Caco-2 (cell line): ENCODE measurements at regions not wholly inside any gene's neighbourhood (a gene's known extent, or its start where the extent isn't known, plus 50 kb on each side); places are given as distances from the start of the nearest gene placed in this dataset.

Experiments used
- BruUV-seq: library from RNA; stranded (reverse); fragments of 400-500 nt; replicated peaks from 2 replicates; lab custom pipeline; 2021; lab: Mats Ljungman, UMichigan
- CTCF ChIA-PET: fragments of 300-600 bp; sonication (Branson Sonifier 250); formaldehyde crosslinking; loops from one replicate; lab custom pipeline; 2022; ENCODE audit warnings: antibody characterized with exemption; lab: Charles Lee
- POLR2A ChIA-PET: fragments of 300-600 bp; sonication (Branson Sonifier 250); formaldehyde crosslinking; loops from one replicate; lab custom pipeline; 2022; ENCODE audit warnings: antibody characterized with exemption; lab: Charles Lee
- DNase-seq, 2 experiments: peaks; one replicate each; pipeline versions ENCODE4 v3.0.0 to v3.0.0-alpha.2; 2020 to 2022
- H3K27me3 ChIP-seq: replicated peaks from 2 replicates; pipeline ENCODE4 v1.6.0; 2011; ENCODE audit warnings: low read length; ENCODE audit not compliant: control insufficient read depth, insufficient read depth
- H3K36me3 ChIP-seq: 2 replicates; pipeline ENCODE4 v1.5.1; 2011; ENCODE audit warnings: low read length; ENCODE audit not compliant: control insufficient read depth, insufficient read depth
- H3K4me1 ChIP-seq: fragments of 250-450 bp; sonication (Bioruptor Pico); 2 replicates; pipeline ENCODE4 v1.5.1; 2020; ENCODE audit warnings: mild to moderate bottlenecking
- H3K4me3 ChIP-seq: 2 replicates; pipeline ENCODE4 v1.5.1; 2011; ENCODE audit warnings: low read depth, mild to moderate bottlenecking, control low read depth, low read length
- H3K9me3 ChIP-seq: fragments of 250-450 bp; sonication (Bioruptor Pico); 2 replicates; pipeline ENCODE4 v1.5.1; 2020; ENCODE audit warnings: mild to moderate bottlenecking, moderate library complexity
- H3K27ac Mint-ChIP-seq: one replicate; pipeline ENCODE4 v1.8.0; 2022; ENCODE audit warnings: mixed read lengths; ENCODE audit not compliant: unreplicated experiment
- H3K27me3 Mint-ChIP-seq: one replicate; pipeline ENCODE4 v1.8.0; 2022; ENCODE audit warnings: mixed read lengths; ENCODE audit not compliant: insufficient read depth, unreplicated experiment
- H3K36me3 Mint-ChIP-seq: one replicate; pipeline ENCODE4 v1.8.0; 2022; ENCODE audit warnings: mild to moderate bottlenecking, mixed read lengths; ENCODE audit not compliant: insufficient read depth, unreplicated experiment
- H3K4me1 Mint-ChIP-seq: one replicate; pipeline ENCODE4 v1.8.0; 2022; ENCODE audit warnings: low read depth, mixed read lengths; ENCODE audit not compliant: unreplicated experiment
- H3K4me3 Mint-ChIP-seq: one replicate; pipeline ENCODE4 v1.8.0; 2022; ENCODE audit warnings: mild to moderate bottlenecking, moderate library complexity, mixed read lengths; ENCODE audit not compliant: unreplicated experiment
- H3K9me3 Mint-ChIP-seq: one replicate; pipeline ENCODE4 v1.8.0; 2022; ENCODE audit warnings: mixed read lengths; ENCODE audit not compliant: unreplicated experiment
- intact Hi-C: fragments of 100-400 bp; cut with micrococcal nuclease; formaldehyde crosslinking; loops from one replicate; pipeline ENCODE4 v1.10.0; 2022; ENCODE audit not compliant: unreplicated experiment
- TF ChIP-seq, protein P1 (sequence below), 2 experiments: fragments of 200-600 bp in 1 of 2; IDR thresholded peaks; 1 replicate in 1 of 2; 2 replicates in 1 of 2; pipeline versions ENCODE4 v1.5.1 to v1.8.0; 2011 to 2022; ENCODE audit warnings: antibody characterized with exemption in 1 of 2, control low read depth in 1 of 2, inconsistent platforms in 1 of 2, low read depth in 1 of 2, low read length in 1 of 2, mild to moderate bottlenecking in 1 of 2, moderate library complexity in 1 of 2; ENCODE audit not compliant: insufficient read depth in 1 of 2, severe bottlenecking in 1 of 2, unreplicated experiment in 1 of 2

DNA sequence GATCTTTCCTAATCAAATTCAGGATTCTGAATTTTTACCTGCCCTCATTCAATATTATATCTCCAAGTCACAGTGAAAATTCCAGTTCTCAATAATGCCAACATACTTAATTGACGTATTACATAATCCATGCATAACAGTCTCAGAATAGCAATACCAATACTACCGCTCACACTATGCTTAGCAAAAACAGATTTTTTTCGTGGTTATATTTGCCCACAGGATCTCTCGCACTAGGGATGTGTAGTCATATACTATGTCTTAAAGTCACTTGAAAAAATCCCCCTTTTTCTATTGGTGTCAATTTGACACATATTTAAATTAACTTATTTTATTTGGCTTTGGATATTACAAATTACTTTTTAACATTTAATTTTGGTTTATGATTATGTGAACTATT lies 323.1 kb upstream of the SLC35B3 start:
- Histone ChIP-seq H3K4me3 (no peak overlapping the region), H3K9me3 (no peaks in the 10 kb centered on the region), H3K36me3 (no peaks in the 10 kb centered on the region), H3K4me1 (no peaks in the 10 kb centered on the region), H3K27me3 (no peaks in the 10 kb centered on the region)
- ChIA-PET CTCF (no interaction called here), POLR2A (no interaction called here)
- intact Hi-C loops, result no loop called here
- TF ChIP-seq, protein P1, sequence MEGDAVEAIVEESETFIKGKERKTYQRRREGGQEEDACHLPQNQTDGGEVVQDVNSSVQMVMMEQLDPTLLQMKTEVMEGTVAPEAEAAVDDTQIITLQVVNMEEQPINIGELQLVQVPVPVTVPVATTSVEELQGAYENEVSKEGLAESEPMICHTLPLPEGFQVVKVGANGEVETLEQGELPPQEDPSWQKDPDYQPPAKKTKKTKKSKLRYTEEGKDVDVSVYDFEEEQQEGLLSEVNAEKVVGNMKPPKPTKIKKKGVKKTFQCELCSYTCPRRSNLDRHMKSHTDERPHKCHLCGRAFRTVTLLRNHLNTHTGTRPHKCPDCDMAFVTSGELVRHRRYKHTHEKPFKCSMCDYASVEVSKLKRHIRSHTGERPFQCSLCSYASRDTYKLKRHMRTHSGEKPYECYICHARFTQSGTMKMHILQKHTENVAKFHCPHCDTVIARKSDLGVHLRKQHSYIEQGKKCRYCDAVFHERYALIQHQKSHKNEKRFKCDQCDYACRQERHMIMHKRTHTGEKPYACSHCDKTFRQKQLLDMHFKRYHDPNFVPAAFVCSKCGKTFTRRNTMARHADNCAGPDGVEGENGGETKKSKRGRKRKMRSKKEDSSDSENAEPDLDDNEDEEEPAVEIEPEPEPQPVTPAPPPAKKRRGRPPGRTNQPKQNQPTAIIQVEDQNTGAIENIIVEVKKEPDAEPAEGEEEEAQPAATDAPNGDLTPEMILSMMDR (IDR thresholded peaks at IDR 0.05; ENCODE audit: insufficient read depth in 1 of 2, low read depth in 1 of 2, low read length in 1 of 2, severe bottlenecking in 1 of 2, unreplicated experiment in 1 of 2), result no peak
- BruUV-seq, result no TSS peak
- Mint-ChIP-seq H3K27ac (no peak overlapping the region), H3K27me3 (no peaks in the 10 kb centered on the region), H3K4me3 (no peak overlapping the region), H3K36me3 (no peaks in the 10 kb centered on the region), H3K9me3 (no peaks in the 10 kb centered on the region), H3K4me1 (no peaks in the 10 kb centered on the region)
- DNase-seq, result no peak

DNA sequence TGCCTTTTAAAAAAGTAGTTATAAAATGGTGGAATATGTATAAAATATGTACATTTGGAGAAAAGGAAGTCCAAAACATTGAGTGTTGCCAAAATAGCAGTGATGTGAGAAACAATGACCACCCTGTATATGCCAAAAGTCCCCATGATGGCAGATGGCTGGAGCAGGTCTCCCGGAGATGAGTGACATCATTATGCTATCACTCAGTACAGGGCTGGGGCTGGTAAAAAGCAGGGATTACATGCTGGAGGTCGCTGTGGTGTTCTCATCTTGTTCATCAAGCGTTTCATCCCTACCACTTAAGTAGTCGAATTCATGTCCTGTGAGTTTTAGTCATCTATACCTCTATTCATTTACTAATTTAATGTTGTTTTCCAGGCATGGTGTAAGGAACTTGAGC lies 315.3 kb upstream of the SLC35B3 start:
- BruUV-seq, result no TSS peak
- POLR2A ChIA-PET, result no interaction called here
- H3K9me3 ChIP-seq, result no peaks in the 10 kb centered on the region

DNA sequence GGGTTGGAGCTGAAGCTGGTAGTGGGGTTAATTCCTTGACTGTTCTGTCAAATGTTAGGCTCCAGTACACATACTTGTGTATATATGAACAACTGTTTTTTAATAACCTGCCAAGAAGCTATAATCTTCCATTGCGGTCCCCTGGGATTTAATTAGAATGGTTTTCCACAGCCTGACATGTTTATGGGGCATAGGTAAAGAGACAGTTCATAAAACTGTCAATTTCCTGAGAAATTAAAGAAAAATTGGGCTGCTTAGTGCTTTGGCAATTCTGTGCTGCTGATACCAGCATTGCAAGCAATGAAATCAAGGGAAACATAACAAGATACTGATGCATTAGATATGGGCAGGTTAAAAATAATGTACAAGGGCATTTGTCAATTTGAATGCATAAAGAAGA lies 314.1 kb upstream of the SLC35B3 start:
- BruUV-seq, result no TSS peak
- CTCF ChIA-PET, result no interaction called here
- DNase-seq, result no peak
- no peaks in the 10 kb centered on the region for H3K4me1 Mint-ChIP-seq
- TF ChIP-seq, protein P1 (IDR thresholded peaks at IDR 0.05; ENCODE audit: insufficient read depth in 1 of 2, low read depth in 1 of 2, low read length in 1 of 2, severe bottlenecking in 1 of 2, unreplicated experiment in 1 of 2), result no peak
- H3K36me3 Mint-ChIP-seq, result no peaks in the 10 kb centered on the region
- H3K4me3 ChIP-seq, result no peak overlapping the region
- H3K9me3 Mint-ChIP-seq, result no peaks in the 10 kb centered on the region
- H3K27ac Mint-ChIP-seq, result no peak overlapping the region
- H3K4me3 Mint-ChIP-seq, result no peak overlapping the region
- no peaks in the 10 kb centered on the region for H3K27me3 ChIP-seq
- no peaks in the 10 kb centered on the region for H3K4me1 ChIP-seq
- no peaks in the 10 kb centered on the region for H3K27me3 Mint-ChIP-seq
- no peaks in the 10 kb centered on the region for H3K9me3 ChIP-seq
- POLR2A ChIA-PET, result no interaction called here
- no peaks in the 10 kb centered on the region for H3K36me3 ChIP-seq
- intact Hi-C loops, result no loop called here

More for the DNA sequence above, 315.3 kb upstream of the SLC35B3 start:
- Histone ChIP-seq H3K4me1 (no peaks in the 10 kb centered on the region), H3K36me3 (no peaks in the 10 kb centered on the region), H3K4me3 (no peak overlapping the region), H3K27me3 (no peaks in the 10 kb centered on the region)
- H3K36me3 Mint-ChIP-seq, result no peaks in the 10 kb centered on the region
- CTCF ChIA-PET, result no interaction called here
- no peak overlapping the region for H3K4me3 Mint-ChIP-seq
- no peaks in the 10 kb centered on the region for H3K9me3 Mint-ChIP-seq
- H3K27ac Mint-ChIP-seq, result no peak overlapping the region
- H3K27me3 Mint-ChIP-seq, result no peaks in the 10 kb centered on the region
- TF ChIP-seq, protein P1 (IDR thresholded peaks at IDR 0.05; ENCODE audit: insufficient read depth in 1 of 2, low read depth in 1 of 2, low read length in 1 of 2, severe bottlenecking in 1 of 2, unreplicated experiment in 1 of 2), result no peak
- intact Hi-C loops, result no loop called here
- no peaks in the 10 kb centered on the region for H3K4me1 Mint-ChIP-seq
- DNase-seq, result no peak
